Sciatic nerve (tissue), 2 donors: ENCODE measurements at regions not wholly inside any gene's neighbourhood (a gene's known extent, or its start where the extent isn't known, plus 50 kb on each side); places are given as distances from the start of the nearest gene placed in this dataset.

Source experiments
- ATAC-seq: fragments of 200-7000 bp; cut with Tn5 transposase; one replicate; pipeline ENCODE4 v1.9.1; 2020; ENCODE audit warnings: mild to moderate bottlenecking, moderate library complexity
- DNase-seq: peaks from one replicate; pipeline ENCODE4 v3.0.0-alpha.2; 2020; ENCODE audit warnings: low spot score
- intact Hi-C: fragments of 100-400 bp; cut with DNase I; formaldehyde crosslinking; loops from one replicate; pipeline ENCODE4 v1.14.2; 2022
- donor health status: DM: no; HTN: no; CAD: no.
- donor health status: DM: no; HTN: no; CAD: no.

DNA sequence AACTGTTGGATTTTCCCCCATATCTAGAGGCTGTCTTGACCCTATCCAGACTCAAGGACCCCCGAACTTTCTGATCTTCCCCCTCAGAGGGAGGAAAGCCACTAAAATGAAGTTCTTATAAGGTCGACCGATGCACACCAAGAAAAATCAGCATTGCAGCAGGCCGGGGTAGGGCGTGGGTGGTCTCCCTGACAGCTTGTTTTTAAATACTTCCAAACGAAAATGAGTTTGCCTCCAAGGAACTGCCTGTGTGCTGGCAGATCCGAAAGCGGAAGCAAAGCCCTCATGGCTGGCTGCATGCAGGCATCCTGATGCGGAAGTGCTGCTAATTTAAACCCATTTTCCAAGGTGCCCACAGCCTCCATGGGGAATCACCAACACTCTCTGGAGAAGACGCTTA, 374.3 kb upstream of the XYLT1 start:
- intact Hi-C loops = no loop called here
- ATAC-seq (no peak), DNase-seq (no peak)

DNA sequence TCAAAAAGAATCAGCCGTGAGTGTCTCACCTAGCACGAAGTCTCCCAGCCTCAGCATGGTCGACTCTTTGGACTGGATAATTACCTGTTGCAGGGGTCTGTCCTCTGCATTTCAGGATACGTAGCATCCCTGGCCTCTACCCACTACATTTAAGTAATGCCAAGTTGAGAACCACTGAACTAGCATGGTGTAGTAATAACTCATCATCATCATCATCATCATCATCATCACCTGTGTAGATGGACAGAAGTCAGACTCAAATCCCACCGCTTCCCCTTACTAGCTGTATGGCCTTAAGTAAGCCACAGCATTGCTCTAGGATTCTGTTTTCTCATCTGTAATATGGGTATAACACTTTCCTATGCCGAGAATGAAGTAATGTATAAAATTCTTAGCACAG, 373.1 kb upstream of the XYLT1 start:
- intact Hi-C loops = no loop called here
- ATAC-seq (no peak), DNase-seq (no peak)

DNA sequence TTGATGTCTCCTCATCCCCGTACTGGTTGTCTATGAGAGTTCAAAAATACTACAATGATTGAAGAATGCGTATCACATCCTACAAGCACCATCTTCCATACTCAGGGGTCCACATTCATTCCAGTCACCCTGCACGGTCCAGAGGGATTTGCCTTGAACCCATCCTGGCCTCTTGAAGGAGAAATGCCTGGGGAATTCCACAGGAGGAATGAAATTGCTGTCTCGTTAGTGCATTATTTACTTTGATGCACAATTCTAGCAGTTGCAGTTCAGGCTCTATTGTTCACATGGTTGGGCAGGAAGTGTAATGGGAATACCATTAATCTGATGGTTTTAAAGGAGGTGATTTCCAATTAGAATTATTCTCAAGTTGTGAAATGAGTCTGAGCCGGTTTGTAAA, 369.1 kb upstream of the XYLT1 start:
- intact Hi-C loops = no loop called here
- ATAC-seq (no peak), DNase-seq (no peak)

DNA sequence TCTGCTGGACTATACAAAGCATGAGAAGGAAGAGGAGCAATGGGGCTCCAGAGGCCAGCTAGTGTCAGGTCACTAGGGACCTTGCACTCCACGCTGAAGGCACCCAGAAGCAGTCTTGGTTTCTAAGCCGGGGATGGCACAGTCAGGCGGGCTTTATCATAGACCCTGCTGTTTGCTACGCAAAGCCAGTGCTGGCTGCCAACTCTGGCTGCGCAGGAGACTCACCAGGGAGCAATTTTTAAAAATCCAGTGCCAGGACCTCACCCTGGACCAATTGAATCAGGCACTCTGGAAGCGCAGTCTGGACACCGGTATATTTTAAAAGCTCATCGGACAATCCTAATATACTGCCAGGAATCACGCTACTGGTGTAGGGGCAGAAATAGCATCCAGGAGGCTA, 368.5 kb upstream of the XYLT1 start:
- DNase-seq = no peak
- no peak for ATAC-seq
- intact Hi-C loops = no loop called here

DNA sequence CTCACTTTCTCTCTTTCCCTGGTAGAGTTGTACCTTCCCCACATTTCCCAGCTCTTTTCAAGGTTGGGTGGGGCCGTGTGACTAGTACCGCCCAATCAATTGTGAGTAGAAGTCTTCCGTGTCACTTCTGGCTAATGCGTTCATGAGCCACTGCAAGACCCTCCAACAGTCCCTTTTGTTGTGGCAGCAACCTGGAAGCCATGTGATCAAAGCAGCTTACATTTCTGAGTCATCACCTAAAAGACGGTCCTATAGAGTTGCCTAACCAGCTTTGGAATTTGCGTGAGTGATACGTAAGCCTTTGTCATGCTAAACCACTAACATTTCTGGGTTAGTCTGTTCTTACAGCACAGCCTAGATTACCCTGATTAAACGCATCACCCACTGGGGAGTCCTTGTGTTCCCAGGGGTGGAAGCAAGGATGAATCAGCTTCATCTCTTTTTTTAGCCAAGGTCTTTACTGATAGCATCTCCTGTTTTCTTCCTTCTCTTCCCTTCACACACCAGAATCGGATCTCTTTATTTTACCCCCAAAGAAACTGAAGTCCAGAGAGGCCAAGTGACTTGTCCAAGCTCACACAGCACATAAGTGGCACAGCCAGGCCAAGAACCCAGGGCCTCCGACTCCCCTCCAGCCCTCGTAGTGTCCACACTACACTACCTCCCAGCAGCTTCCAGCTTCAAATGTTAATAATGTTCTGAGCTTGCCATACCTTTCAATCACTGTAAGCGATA, 366.3 kb upstream of the XYLT1 start:
- DNase-seq (no peak), ATAC-seq (no peak)
- intact Hi-C loops = no loop called here

DNA sequence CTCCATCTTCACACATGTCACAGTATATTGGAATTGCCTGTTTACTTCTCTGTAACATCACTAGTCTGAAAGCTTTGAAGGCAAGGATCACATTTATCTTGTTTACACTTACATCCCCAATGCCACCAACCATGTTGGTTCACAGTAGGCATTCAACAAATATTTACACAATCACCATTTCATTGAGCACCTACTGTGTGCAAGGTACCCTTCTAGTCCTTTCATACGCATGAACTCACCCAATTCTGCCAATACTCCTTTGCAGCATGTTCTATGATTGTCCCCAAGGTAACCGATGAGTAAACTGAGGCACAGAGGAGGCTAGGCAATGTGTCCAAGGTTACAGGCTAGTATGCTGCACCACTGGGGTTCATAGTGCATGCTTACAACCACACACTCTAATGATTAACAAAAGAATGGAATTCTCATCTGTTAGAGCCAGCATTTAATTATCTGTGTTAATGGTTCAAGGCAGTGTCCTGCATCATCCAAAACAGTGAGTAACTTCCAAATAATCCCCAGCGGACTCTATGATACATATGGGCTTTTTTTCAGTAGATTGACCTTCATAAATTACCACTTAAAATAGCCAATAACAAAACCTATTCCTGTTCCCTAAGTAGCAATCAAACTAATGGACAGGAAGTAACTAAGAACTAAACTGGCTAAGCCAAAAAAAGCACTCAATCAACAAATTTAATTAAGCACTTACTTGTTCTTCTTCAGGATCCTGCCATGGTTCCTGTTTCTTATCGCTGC, 364.5 kb upstream of the XYLT1 start:
- no peak for DNase-seq
- intact Hi-C loops = no loop called here
- ATAC-seq = no peak

DNA sequence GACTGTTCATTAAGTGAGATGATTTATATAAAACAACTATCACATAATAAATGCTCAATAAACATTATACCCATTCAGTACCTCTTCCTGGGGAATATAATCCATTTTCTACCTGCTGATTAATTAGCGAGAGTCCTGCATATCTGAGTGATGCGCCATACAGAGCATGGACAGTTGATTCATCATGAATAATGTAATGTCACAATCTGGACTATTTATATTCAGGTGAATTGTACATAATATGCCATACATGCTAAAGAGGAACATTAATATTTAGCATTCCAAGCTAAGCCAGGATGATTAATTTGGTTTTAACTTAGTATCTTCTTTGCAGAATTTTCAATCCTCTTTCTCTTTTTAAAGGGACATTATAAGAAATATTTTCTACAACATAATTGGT, 362.0 kb upstream of the XYLT1 start:
- intact Hi-C loops = no loop called here
- ATAC-seq (no peak), DNase-seq (no peak)

DNA sequence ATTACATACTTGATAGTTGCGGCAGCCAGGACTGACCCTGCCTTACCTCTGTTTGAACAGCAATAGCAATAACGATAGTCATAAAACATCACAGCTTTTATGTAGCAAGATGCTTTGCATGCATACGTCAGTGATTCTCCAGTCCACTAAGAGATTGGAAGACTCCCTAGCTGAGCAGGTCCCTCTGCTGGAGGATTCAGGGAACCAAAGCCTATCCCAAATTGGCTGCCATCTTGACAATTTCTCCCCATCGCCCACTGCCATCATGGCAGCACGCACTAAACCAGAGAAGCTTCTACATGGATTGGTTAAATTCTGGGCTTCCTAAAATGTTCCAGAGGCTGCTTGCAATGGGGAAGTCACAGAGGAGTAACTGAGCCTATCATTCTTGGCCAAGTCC, 360.6 kb upstream of the XYLT1 start:
- ATAC-seq (no peak), DNase-seq (no peak)
- intact Hi-C loops = no loop called here

DNA sequence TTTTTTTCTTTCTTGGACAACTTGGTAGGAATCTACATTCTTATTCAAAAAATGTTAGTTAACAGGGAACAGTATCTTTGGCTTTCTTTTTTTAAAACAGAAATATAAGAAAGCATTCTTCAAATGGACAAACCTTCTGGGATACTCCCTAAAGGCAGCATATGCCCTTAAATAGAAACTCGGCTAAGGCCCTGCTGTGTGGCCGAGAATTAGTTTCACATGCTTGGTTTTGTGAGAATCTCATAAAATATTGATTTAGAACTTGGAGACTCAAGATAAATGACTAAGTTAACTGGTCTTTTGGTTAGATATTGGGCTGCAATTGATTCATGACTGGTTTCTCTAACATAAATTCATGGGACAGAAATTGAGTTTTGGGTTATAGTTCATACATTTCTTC, 359.9 kb upstream of the XYLT1 start:
- DNase-seq (no peak), ATAC-seq (no peak)
- intact Hi-C loops = no loop called here

DNA sequence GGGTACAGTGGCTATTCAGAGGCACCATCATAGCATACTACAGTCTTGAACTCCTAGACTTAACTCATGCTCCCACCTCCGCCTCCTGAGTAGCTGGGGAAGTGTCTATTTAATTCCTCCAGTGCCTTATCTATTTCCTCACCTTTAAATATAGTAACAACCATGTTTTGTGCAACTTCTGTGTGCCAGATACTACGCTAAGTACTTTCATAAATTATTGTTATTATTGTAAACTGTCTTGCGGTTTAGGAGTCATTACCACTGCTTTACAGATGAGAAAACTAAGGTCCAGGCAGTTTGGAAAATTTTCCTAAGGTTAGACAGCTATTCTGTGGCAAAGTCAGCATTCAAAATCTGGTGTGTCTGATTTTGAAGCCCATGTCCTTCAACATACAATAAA, 359.1 kb upstream of the XYLT1 start:
- no peak for DNase-seq
- intact Hi-C loops = no loop called here
- no peak for ATAC-seq

DNA sequence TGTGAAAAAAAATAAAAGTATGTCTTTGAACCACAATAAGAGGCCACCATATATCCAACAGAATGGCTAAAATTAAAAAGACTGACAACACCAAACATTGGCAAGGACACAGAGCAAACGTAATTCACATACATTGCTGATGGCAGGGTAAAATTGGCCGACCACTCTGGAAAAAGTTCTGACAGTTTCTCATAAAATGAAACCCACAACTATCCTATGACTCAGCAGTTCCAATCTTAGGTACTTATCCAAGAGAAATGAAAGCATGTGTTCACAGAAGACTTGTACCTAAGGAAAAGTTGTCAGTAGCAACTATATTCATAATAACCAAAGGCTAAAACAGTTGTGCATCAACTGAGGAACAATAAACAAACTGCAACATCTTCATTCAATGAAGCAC, 357.3 kb upstream of the XYLT1 start:
- ATAC-seq (no peak), DNase-seq (no peak)
- intact Hi-C loops = no loop called here

DNA sequence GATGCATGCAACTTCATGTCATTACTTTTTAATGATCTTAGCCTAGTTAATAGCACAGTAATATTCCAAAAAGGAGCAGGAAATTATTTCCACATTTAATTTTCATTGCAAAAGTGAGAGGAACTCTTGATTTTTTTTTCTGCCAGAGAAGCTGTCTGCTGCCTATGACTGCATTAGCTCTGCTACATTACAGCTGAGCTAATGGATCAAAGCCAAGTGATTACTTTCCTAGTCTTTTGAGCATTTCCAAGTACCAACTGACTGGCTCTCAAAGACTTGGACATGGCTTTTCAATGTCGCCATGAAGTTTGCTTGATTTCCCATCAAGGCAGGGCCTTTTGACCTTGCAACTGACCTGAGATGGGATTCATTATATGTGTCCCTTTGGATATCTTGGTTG, 356.6 kb upstream of the XYLT1 start:
- intact Hi-C loops = no loop called here
- no peak for ATAC-seq

DNA sequence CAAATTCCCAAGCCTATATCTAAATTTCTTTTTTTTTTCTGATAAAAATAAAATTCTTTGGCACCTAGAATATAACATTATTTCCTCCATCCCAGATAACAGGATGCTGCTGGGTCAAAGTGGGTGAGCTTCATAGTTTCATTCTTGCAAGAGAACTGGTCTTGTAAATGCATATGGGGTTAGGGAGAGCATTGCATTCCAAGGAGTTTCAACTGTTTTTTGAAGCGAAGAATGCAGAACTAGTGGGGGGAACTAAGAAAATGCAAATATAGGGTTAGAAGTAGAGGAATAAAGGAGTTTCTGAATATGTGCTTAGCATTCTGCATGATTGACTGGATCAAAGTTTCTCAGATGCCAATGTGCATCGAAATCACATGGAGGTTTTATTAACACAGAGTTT, 347.2 kb upstream of the XYLT1 start:
- ATAC-seq (no peak), DNase-seq (no peak)
- intact Hi-C loops = no loop called here

More for the DNA sequence above, 356.6 kb upstream of the XYLT1 start:
- no peak for DNase-seq

DNA sequence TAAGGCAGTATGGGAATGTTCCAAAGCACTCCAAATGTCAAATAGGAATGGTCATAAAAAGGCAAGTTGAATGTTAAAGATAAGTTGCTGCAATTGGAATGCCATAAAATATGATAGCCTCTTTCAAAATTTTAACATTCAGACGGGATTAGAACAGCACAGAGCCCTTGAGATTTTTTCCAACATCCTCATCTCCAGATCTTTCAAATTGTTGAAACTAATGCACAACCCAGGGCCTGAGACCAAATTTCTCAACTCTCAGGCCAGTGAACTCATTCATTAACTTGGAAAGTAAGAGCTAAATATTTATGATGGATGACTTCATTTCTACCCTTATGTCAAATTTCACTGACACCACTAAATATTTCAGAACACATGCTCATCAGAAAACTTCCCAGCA, 346.5 kb upstream of the XYLT1 start:
- intact Hi-C loops = no loop called here
- DNase-seq = no peak
- no peak for ATAC-seq

DNA sequence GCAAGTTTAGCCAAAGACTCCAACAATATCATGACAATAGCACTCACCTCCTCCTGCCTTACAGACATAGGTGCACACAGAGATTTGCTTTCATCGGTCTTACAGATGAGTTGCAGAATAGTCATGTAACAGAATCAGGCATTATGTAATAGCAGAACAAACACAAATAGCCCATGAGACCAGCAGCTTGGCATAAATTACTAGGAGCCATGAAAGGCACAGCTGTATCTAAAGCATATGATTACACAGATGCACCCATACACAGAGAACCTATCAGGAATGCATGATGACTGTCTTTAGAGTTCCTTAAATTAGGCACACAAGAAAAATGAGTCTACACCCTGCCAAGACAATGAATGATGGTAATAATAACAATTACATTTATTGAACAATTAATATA, 342.0 kb upstream of the XYLT1 start:
- no peak for DNase-seq
- ATAC-seq = no peak
- intact Hi-C loops = no loop called here

DNA sequence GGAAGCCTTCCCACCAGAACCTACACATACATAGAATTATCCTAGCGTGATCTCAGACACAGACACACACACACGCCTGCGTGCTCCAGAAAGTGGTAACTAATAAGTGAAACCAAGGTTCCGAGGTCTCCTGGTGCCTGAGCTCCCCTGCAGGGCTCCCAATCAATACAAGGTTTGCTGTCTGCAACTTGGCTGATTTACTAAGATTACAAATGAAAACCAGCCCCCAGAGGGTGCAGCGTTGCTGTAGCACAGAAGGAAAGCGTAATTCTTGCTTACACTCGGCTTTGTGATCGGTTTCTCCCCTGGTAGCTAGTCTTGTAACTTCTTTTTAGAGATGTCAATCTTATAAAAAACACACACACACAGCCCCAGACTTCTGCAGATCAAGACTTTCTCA, 334.1 kb upstream of the XYLT1 start:
- intact Hi-C loops = no loop called here
- no peak for ATAC-seq

DNA sequence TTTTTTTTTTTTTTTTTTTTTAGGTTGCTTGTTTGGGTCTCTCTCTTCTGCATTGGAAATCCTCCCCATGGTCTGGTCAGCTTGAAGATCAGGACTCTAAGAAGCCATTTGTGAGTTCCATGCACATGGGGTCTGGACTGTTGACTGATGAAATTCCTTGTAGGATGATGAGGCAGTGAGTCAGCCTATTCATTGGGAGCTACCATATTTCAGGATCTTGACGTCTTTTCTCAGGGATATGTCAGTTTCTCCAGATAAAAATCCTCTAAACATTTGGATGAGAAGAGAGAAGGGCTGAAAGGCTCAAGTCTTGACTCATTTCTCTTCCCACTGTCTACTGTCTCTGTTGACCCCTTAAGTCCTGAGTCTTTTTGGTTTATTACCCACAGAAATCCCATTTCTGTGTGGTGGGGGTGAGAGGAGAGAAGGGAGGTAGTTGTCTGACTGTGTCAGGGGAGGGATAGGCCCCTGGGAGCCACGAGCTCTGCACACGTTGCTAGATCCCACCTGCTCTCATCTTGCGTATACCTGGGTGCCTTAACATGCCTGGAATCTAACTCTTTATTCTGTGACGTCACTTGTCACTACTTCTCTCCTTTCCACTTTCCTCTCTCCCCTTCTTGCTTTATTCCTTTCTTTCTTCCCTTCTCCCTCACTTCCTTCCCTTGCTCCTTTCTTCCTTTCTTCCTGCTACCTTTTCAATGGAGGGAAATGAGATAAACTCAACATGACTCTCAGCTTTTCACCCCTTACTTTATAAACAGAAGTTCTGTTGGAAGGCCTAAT, 333.1 kb upstream of the XYLT1 start:
- intact Hi-C loops = no loop called here
- no peak for DNase-seq
- no peak for ATAC-seq

More for the DNA sequence above, 334.1 kb upstream of the XYLT1 start:
- DNase-seq = no peak

DNA sequence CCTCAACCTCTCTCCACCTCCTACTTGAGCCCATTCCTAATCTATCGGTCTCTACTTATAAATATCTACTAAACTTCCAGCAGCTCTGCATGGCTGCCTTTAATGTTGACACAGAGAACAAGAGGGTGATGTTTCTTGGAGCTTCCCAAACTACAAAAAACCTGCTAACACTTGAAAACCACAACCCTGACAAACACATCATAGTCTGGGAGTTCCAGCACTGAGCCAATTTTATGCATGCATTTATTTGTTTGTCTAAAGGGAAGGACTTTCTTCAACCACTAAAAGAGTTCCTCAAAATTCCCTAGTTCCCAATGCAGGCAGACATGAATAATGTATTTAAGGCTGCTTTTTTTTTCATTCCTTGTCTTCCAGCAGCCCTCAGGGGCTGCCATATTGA, 331.8 kb upstream of the XYLT1 start:
- intact Hi-C loops = no loop called here
- DNase-seq = no peak
- no peak for ATAC-seq

DNA sequence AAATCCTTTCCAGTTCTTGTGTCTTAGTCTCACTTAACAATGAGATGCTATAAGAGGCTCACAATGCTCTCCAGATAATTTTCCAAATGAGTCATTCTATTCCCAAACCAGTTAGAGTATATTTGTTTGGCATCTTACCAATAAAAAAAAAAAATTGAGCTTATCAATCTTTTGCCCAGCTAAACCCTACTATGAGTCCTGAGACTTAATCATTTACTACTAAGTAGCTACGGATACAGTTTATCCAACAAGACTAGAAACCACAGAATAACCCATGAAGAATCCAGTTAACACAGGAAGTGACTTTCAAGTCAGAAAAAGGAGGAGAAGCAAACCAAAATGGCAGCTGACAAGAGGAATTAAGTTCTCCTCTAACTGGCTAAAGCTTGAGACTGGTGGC, 330.3 kb upstream of the XYLT1 start:
- intact Hi-C loops = no loop called here
- ATAC-seq (no peak), DNase-seq (no peak)

DNA sequence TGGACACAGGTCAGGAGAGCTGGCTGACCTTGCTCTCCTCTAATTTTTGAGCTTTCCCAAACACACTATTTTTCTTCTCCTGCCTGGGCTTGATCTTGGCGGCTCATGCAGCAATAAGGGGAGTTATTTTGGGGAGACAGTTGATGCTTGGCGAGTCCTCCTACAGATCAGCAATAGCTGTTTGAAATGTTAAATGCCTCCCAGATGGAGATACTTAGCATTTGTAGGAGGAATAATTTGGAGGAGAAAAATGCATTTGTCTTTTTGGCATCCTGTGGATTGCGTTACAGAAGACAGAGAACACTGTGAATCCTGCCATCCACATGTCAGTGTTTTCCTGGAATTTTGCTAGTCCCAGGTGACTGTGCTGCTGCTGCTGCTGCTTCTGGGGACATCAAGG, 328.0 kb upstream of the XYLT1 start:
- intact Hi-C loops = no loop called here
- no peak for ATAC-seq
- DNase-seq = no peak
